HEK293 (cell line): ENCODE measurements at regions not wholly inside any gene's neighbourhood (a gene's known extent, or its start where the extent isn't known, plus 50 kb on each side); places are given as distances from the start of the nearest gene placed in this dataset.

Experiments
- HOXC10 ChIP-seq: sonication (generic); formaldehyde crosslinking; IDR thresholded peaks from 2 replicates; pipeline ENCODE4 v1.8.1; 2023; ENCODE audit warnings: mild to moderate bottlenecking, missing genetic modification reagents
- ZNF10 ChIP-seq: fragments of 450-650 bp; formaldehyde crosslinking; IDR thresholded peaks from 2 replicates; pipeline ENCODE4 v1.5.1; 2017; ENCODE audit warnings: missing biosample characterization, missing genetic modification characterization
- ZNF24 ChIP-seq: fragments of 450-650 bp; formaldehyde crosslinking; IDR thresholded peaks from 2 replicates; pipeline ENCODE4 v1.5.1; 2016; ENCODE audit warnings: missing biosample characterization, missing genetic modification characterization
- ZNF274 ChIP-seq, 2 experiments: fragments of 200-500 bp in 1 of 2; fragments of 450-650 bp in 1 of 2; sonication (Bioruptor generic) in 1 of 2; formaldehyde crosslinking in 1 of 2; IDR thresholded peaks; 2 replicates each; pipeline versions ENCODE4 v1.5.1 to v1.6.1; 2014 to 2016; ENCODE audit warnings: borderline replicate concordance in 1 of 2, inconsistent platforms in 1 of 2, low read length in 1 of 2, missing biosample characterization in 1 of 2, missing genetic modification characterization in 1 of 2
- ZNF488 ChIP-seq: fragments of 450-650 bp; formaldehyde crosslinking; IDR thresholded peaks from 2 replicates; pipeline ENCODE4 v1.5.1; 2016; ENCODE audit warnings: missing biosample characterization, missing genetic modification characterization
- ZNF514 ChIP-seq: fragments of 450-650 bp; formaldehyde crosslinking; IDR thresholded peaks from 2 replicates; pipeline ENCODE4 v1.5.1; 2016; ENCODE audit warnings: missing biosample characterization, missing genetic modification characterization
- ZNF544 ChIP-seq: fragments of 450-650 bp; formaldehyde crosslinking; IDR thresholded peaks from 2 replicates; pipeline ENCODE4 v1.5.0; 2017; ENCODE audit warnings: missing biosample characterization, missing genetic modification characterization
- ZNF76 ChIP-seq: fragments of 450-650 bp; formaldehyde crosslinking; IDR thresholded peaks from 2 replicates; pipeline ENCODE4; 2016; ENCODE audit warnings: low read depth, missing biosample characterization, missing genetic modification characterization, borderline replicate concordance
- TF ChIP-seq, protein P1 (sequence below): fragments of 450-650 bp; formaldehyde crosslinking; IDR thresholded peaks from 2 replicates; pipeline ENCODE4 v1.5.1; 2016; ENCODE audit warnings: missing biosample characterization, missing genetic modification characterization
- TF ChIP-seq, protein P2 (sequence below): fragments of 450-650 bp; formaldehyde crosslinking; IDR thresholded peaks from 2 replicates; pipeline ENCODE4 v1.5.1; 2016; ENCODE audit warnings: missing biosample characterization, missing genetic modification characterization, low read depth

- TF ChIP-seq, protein P1, sequence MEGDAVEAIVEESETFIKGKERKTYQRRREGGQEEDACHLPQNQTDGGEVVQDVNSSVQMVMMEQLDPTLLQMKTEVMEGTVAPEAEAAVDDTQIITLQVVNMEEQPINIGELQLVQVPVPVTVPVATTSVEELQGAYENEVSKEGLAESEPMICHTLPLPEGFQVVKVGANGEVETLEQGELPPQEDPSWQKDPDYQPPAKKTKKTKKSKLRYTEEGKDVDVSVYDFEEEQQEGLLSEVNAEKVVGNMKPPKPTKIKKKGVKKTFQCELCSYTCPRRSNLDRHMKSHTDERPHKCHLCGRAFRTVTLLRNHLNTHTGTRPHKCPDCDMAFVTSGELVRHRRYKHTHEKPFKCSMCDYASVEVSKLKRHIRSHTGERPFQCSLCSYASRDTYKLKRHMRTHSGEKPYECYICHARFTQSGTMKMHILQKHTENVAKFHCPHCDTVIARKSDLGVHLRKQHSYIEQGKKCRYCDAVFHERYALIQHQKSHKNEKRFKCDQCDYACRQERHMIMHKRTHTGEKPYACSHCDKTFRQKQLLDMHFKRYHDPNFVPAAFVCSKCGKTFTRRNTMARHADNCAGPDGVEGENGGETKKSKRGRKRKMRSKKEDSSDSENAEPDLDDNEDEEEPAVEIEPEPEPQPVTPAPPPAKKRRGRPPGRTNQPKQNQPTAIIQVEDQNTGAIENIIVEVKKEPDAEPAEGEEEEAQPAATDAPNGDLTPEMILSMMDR (tag by site-specific recombination): no peak
- TF ChIP-seq HOXC10 (CRISPR knock-in tag): no peak
- TF ChIP-seq ZNF24 (tag by site-specific recombination): no peak
- no peak for TF ChIP-seq ZNF488
- no peak for TF ChIP-seq ZNF514 (tag by site-specific recombination)
- no peak for TF ChIP-seq ZNF544
- no peak for TF ChIP-seq ZNF10 (tag by site-specific recombination)
- no peak for TF ChIP-seq ZNF76 (tag by site-specific recombination)
- no peak for TF ChIP-seq ZNF274 (IDR thresholded peaks at IDR 0.05; ENCODE audit: low read length)
- TF ChIP-seq ZNF274 (tag by site-specific recombination; IDR thresholded peaks at IDR 0.05; ENCODE audit: borderline replicate concordance): no peak
- TF ChIP-seq, protein P2, sequence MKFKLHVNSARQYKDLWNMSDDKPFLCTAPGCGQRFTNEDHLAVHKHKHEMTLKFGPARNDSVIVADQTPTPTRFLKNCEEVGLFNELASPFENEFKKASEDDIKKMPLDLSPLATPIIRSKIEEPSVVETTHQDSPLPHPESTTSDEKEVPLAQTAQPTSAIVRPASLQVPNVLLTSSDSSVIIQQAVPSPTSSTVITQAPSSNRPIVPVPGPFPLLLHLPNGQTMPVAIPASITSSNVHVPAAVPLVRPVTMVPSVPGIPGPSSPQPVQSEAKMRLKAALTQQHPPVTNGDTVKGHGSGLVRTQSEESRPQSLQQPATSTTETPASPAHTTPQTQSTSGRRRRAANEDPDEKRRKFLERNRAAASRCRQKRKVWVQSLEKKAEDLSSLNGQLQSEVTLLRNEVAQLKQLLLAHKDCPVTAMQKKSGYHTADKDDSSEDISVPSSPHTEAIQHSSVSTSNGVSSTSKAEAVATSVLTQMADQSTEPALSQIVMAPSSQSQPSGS: no peak
Measured at GRCh38 chr21:31460980-31461379, 116.9 kb upstream of the TIAM1 start.
